ENCODE measurements at regions not wholly inside any gene's neighbourhood (a gene's known extent, or its start where the extent isn't known, plus 50 kb on each side); places are given as distances from the start of the nearest gene placed in this dataset.

GRCh38 chr14:82432301-82433105 lies 898.9 kb upstream of the SEL1L start:
- TF ChIP-seq CTCF (IDR thresholded peaks at IDR 0.05; ENCODE audit: insufficient read depth, low read depth, low read length, missing control alignments) = no peak
- no peak overlapping the region for H3K4me3 ChIP-seq (ENCODE audit: low read depth, low read length)

DNA sequence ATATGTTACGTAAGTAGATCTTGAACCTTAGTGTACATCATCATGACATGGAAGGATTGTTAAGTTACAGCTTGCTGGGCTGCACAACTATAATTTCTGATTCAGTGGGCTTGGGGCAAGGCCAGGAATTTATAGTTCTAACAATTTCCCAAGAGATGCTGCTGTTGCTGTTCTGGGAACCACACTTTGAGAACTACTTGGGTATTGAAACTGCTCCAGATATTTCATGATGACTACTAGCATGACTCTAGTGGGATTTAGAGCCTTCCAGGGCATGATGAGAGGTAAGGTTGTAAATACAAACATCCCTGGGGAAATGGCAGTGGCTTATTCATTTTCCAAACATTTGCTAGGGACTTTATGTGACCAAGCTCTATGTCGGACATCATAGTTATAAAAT lies 904.8 kb upstream of the SEL1L start:
- no peak overlapping the region for H3K4me3 ChIP-seq (ENCODE audit: low read depth, low read length)
- no peak for TF ChIP-seq CTCF (IDR thresholded peaks at IDR 0.05; ENCODE audit: insufficient read depth, low read depth, low read length, missing control alignments)
- no peak for DNase-seq (ENCODE audit: low read depth)

More at GRCh38 chr14:82432301-82433105, 898.9 kb upstream of the SEL1L start:
- no peak for DNase-seq (ENCODE audit: low read depth)

- DNase-seq (ENCODE audit: low read depth) = no peak
- no peak overlapping the region for H3K4me3 ChIP-seq (ENCODE audit: low read depth, low read length)
- no peak for TF ChIP-seq CTCF (IDR thresholded peaks at IDR 0.05; ENCODE audit: insufficient read depth, low read depth, low read length, missing control alignments)
Measured at GRCh38 chr14:82441270-82441669, 907.6 kb upstream of the SEL1L start.

- no peak overlapping the region for H3K4me3 ChIP-seq (ENCODE audit: low read depth, low read length)
- no peak for TF ChIP-seq CTCF (IDR thresholded peaks at IDR 0.05; ENCODE audit: insufficient read depth, low read depth, low read length, missing control alignments)
- DNase-seq (ENCODE audit: low read depth) = no peak
Measured at GRCh38 chr14:82445810-82446570, 912.3 kb upstream of the SEL1L start.

DNA sequence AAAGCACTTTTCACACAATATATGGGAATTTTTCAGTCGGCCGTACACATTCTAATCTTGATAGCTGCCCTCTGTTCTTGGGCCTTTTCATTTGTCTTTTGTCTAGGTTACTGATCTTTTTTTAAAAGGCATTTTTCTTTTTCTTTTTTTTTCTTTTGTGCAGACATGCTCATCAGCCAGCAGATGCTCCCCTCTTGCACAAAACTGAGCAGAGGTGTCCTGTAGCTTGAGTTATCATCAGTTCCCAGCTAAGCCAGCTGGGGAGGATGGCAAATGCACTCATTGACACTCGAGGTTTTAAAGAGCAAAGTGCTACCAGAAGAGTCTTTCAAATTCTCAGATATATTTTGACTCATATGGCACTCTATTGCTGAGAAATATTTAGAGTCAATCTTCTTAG lies 913.9 kb upstream of the SEL1L start:
- no peak for DNase-seq (ENCODE audit: low read depth)
- H3K4me3 ChIP-seq (ENCODE audit: low read depth, low read length) = no peak overlapping the region
- TF ChIP-seq CTCF (IDR thresholded peaks at IDR 0.05; ENCODE audit: insufficient read depth, low read depth, low read length, missing control alignments) = no peak

DNA sequence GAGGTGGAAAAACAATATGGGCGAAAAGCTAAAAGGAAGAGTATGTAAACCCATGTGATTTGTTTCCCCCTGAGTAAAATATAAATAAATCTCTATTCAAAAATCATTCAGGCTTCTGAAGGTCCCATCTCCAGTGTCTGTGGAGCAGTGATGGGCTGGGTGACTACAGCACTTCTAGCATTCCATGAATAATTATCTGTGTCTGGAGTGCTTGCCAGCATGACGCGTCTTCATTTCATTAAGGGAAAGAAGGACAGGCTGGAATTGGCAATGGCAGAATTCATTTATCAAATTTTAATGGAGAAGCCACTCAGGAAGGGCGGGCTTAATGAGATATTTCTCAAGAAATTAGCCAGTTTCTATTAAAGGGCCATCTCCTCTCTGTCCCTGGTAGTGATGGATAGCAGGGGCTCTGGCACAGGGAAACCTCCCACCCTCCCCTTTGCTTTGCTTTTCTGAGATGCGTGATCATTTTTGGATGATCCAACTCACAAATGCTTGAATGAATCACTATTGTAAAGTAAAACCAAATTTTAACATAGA lies 916.3 kb upstream of the SEL1L start:
- no peak for TF ChIP-seq CTCF (IDR thresholded peaks at IDR 0.05; ENCODE audit: insufficient read depth, low read depth, low read length, missing control alignments)
- DNase-seq (ENCODE audit: low read depth) = no peak
- H3K4me3 ChIP-seq (ENCODE audit: low read depth, low read length) = no peak overlapping the region

Data from GM12865 (cell line).